GM23338 (cell line): ENCODE measurements at regions not wholly inside any gene's neighbourhood (a gene's known extent, or its start where the extent isn't known, plus 50 kb on each side); places are given as distances from the start of the nearest gene placed in this dataset.

Source experiments
- ATAC-seq: fragments of 200-7000 bp; cut with Tn5 transposase; 3 replicates; pipeline ENCODE4 v1.9.1; 2020
- DNase-seq: peaks from one replicate; pipeline ENCODE4 v3.0.0-alpha.2; 2015; ENCODE audit warnings: low spot score
- H2AFZ ChIP-seq: fragments of 200-600 bp; sonication (generic); 2 replicates; pipeline ENCODE4 v1.8.0; 2016; ENCODE audit warnings: antibody characterized with exemption, mild to moderate bottlenecking, moderate library complexity
- H3F3A ChIP-seq: fragments of 200-600 bp; sonication (generic); replicated peaks from 2 replicates; pipeline ENCODE4 v1.8.0; 2017; ENCODE audit warnings: antibody characterized with exemption, mixed run types, low read depth
- H3K27ac ChIP-seq: fragments of 200-600 bp; sonication (generic); 2 replicates; pipeline ENCODE4 v1.6.1; 2016; ENCODE audit warnings: low read depth
- H3K27me3 ChIP-seq: fragments of 200-600 bp; sonication (generic); 2 replicates; pipeline ENCODE4 v1.8.0; 2016; ENCODE audit warnings: mild to moderate bottlenecking, mixed run types, moderate library complexity; ENCODE audit not compliant: insufficient read depth
- H3K36me3 ChIP-seq: fragments of 200-600 bp; sonication (generic); 2 replicates; pipeline ENCODE4 v1.8.0; 2016; ENCODE audit warnings: mild to moderate bottlenecking; ENCODE audit not compliant: insufficient read depth
- H3K4me1 ChIP-seq: fragments of 200-600 bp; sonication (generic); 2 replicates; pipeline ENCODE4 v1.8.0; 2016; ENCODE audit warnings: mild to moderate bottlenecking, moderate library complexity; ENCODE audit not compliant: insufficient read depth
- H3K4me2 ChIP-seq: fragments of 200-600 bp; sonication (generic); 2 replicates; pipeline ENCODE4 v1.7.1; 2017; ENCODE audit warnings: mixed run types
- H3K4me3 ChIP-seq: fragments of 200-600 bp; sonication (generic); 2 replicates; pipeline ENCODE4 v1.6.1; 2016; ENCODE audit warnings: mixed run types
- H3K79me2 ChIP-seq: fragments of 200-600 bp; sonication (generic); replicated peaks from 2 replicates; pipeline ENCODE4 v1.8.0; 2017; ENCODE audit warnings: mild to moderate bottlenecking; ENCODE audit not compliant: insufficient read depth
- H3K9me2 ChIP-seq: fragments of 200-600 bp; sonication (generic); 2 replicates; pipeline ENCODE4 v1.8.0; 2017; ENCODE audit not compliant: insufficient read depth
- H4K20me1 ChIP-seq: fragments of 200-600 bp; sonication (generic); replicated peaks from 2 replicates; pipeline ENCODE4 v1.8.0; 2017; ENCODE audit warnings: mild to moderate bottlenecking; ENCODE audit not compliant: insufficient read depth
- H3K27ac Mint-ChIP-seq: 2 replicates; pipeline ENCODE4 v1.8.0; 2020; ENCODE audit warnings: inconsistent platforms, mild to moderate bottlenecking, moderate library complexity, mixed read lengths
- H3K27me3 Mint-ChIP-seq: 3 replicates; pipeline ENCODE4 v1.8.0; 2022; ENCODE audit warnings: low read depth, mild to moderate bottlenecking, moderate library complexity, mixed read lengths, inconsistent platforms; ENCODE audit not compliant: insufficient read depth, poor library complexity
- H3K36me3 Mint-ChIP-seq: 3 replicates; pipeline ENCODE4 v1.8.0; 2021; ENCODE audit warnings: low read depth, mild to moderate bottlenecking, inconsistent platforms, moderate library complexity, mixed read lengths
- H3K4me1 Mint-ChIP-seq: 3 replicates; pipeline ENCODE4 v1.8.0; 2020; ENCODE audit warnings: mild to moderate bottlenecking, inconsistent platforms, mixed read lengths
- H3K4me3 Mint-ChIP-seq: 3 replicates; pipeline ENCODE4 v1.8.0; 2021; ENCODE audit warnings: moderate library complexity, mild to moderate bottlenecking, inconsistent platforms, mixed read lengths
- H3K9me3 Mint-ChIP-seq: 3 replicates; pipeline ENCODE4 v1.8.0; 2020; ENCODE audit warnings: moderate library complexity, mild to moderate bottlenecking, inconsistent platforms, mixed read lengths
- CREB1 ChIP-seq: fragments of 250-450 bp; sonication (Bioruptor Pico); IDR thresholded peaks from 2 replicates; pipeline ENCODE4 v1.5.0; 2020; ENCODE audit warnings: low read depth, mild to moderate bottlenecking, moderate library complexity
- EZH2phosphoT487 ChIP-seq: fragments of 200-600 bp; sonication (generic); IDR thresholded peaks from one replicate; pipeline ENCODE4 v1.8.1; 2018; ENCODE audit warnings: antibody characterized with exemption; ENCODE audit not compliant: unreplicated experiment
- JUNB ChIP-seq: IDR thresholded peaks from one replicate; pipeline ENCODE4 v1.6.1; 2016; ENCODE audit warnings: antibody characterized with exemption; ENCODE audit not compliant: unreplicated experiment
- NANOG ChIP-seq: IDR thresholded peaks from 2 replicates; pipeline ENCODE4 v1.6.1; 2016; ENCODE audit warnings: antibody characterized with exemption, borderline replicate concordance
- POLR2AphosphoS5 ChIP-seq: IDR thresholded peaks from 2 replicates; pipeline ENCODE4 v1.6.1; 2016; ENCODE audit warnings: antibody characterized with exemption, low read depth
- STAT1 ChIP-seq: IDR thresholded peaks from one replicate; pipeline ENCODE4 v1.6.1; 2016; ENCODE audit warnings: antibody characterized with exemption; ENCODE audit not compliant: unreplicated experiment
- ZNF114 ChIP-seq: fragments of 250-450 bp; sonication (Bioruptor Pico); IDR thresholded peaks from 2 replicates; pipeline ENCODE4 v1.5.0; 2020; ENCODE audit warnings: mild to moderate bottlenecking, moderate library complexity
- TF ChIP-seq, protein P1 (sequence below), 2 experiments: fragments of 200-600 bp in 1 of 2; sonication (generic) in 1 of 2; conservative IDR thresholded peaks; 2 replicates each; pipeline versions ENCODE4 v1.5.1 to v1.6.1; 2016 to 2017; ENCODE audit warnings: antibody characterized with exemption in 2 of 2, low read depth in 2 of 2, mild to moderate bottlenecking in 2 of 2, moderate library complexity in 1 of 2
- TF ChIP-seq, protein P2 (sequence below): fragments of 250-450 bp; sonication (Bioruptor Pico); IDR thresholded peaks from 2 replicates; pipeline ENCODE4 v1.5.0; 2020; ENCODE audit warnings: mild to moderate bottlenecking, moderate library complexity
- TF ChIP-seq, protein P3 (sequence below): IDR thresholded peaks from 2 replicates; pipeline ENCODE4 v1.6.1; 2016; ENCODE audit warnings: antibody characterized with exemption

DNA sequence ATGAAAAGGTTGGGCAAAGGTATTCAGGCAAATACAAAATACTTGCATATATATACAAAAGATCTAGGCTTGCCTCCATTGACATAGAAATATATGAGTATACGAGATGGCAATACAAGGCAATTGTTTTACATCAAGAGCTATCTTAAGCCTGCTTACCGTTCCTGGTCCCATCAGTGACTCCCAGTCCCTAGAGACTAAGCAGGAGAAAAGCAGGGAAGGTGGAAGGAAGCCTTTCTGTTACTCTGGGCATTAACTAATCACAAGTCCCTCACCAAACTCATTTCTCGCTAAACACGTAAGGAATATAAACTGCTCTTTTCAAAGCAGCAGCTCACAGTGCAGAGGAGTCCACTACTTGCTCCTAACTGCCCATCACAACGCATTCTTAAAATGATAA lies 125.2 kb downstream of the ZNF608 start:
- no peaks in the 10 kb centered on the region for H3K4me1 ChIP-seq
- no peaks in the 10 kb centered on the region for H3K27me3 ChIP-seq
- H3K36me3 ChIP-seq = no peaks in the 10 kb centered on the region
- no peak overlapping the region for H3K27ac ChIP-seq
- no peak overlapping the region for H3K4me2 ChIP-seq
- H3K9me2 ChIP-seq = no peaks in the 10 kb centered on the region
- no peaks in the 10 kb centered on the region; the same call in 2 of the 3 replicates for H3K9me3 Mint-ChIP-seq
- H3K27me3 Mint-ChIP-seq = no peaks in the 10 kb centered on the region
- H4K20me1 ChIP-seq = no peaks in the 10 kb centered on the region
- no peak for DNase-seq
- no peak overlapping the region for H2AFZ ChIP-seq
- peaks cover 9% of the 10 kb centered on the region; the same call in 1 of the 3 replicates for H3K4me1 Mint-ChIP-seq
- no peaks in the 10 kb centered on the region for H3F3A ChIP-seq
- no peak; the same call in 2 of the 3 replicates for ATAC-seq
- no peak overlapping the region for H3K4me3 Mint-ChIP-seq
- TF ChIP-seq POLR2AphosphoS5 (no peak), NANOG (no peak), ZNF114 (CRISPR knock-in tag) (no peak), JUNB (no peak), EZH2phosphoT487 (no peak), STAT1 (no peak), CREB1 (CRISPR knock-in tag) (no peak)
- TF ChIP-seq, protein P1, sequence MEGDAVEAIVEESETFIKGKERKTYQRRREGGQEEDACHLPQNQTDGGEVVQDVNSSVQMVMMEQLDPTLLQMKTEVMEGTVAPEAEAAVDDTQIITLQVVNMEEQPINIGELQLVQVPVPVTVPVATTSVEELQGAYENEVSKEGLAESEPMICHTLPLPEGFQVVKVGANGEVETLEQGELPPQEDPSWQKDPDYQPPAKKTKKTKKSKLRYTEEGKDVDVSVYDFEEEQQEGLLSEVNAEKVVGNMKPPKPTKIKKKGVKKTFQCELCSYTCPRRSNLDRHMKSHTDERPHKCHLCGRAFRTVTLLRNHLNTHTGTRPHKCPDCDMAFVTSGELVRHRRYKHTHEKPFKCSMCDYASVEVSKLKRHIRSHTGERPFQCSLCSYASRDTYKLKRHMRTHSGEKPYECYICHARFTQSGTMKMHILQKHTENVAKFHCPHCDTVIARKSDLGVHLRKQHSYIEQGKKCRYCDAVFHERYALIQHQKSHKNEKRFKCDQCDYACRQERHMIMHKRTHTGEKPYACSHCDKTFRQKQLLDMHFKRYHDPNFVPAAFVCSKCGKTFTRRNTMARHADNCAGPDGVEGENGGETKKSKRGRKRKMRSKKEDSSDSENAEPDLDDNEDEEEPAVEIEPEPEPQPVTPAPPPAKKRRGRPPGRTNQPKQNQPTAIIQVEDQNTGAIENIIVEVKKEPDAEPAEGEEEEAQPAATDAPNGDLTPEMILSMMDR (conservative IDR thresholded peaks at IDR 0.05; ENCODE audit: low read depth in 2 of 2) = no peak
- TF ChIP-seq, protein P2, sequence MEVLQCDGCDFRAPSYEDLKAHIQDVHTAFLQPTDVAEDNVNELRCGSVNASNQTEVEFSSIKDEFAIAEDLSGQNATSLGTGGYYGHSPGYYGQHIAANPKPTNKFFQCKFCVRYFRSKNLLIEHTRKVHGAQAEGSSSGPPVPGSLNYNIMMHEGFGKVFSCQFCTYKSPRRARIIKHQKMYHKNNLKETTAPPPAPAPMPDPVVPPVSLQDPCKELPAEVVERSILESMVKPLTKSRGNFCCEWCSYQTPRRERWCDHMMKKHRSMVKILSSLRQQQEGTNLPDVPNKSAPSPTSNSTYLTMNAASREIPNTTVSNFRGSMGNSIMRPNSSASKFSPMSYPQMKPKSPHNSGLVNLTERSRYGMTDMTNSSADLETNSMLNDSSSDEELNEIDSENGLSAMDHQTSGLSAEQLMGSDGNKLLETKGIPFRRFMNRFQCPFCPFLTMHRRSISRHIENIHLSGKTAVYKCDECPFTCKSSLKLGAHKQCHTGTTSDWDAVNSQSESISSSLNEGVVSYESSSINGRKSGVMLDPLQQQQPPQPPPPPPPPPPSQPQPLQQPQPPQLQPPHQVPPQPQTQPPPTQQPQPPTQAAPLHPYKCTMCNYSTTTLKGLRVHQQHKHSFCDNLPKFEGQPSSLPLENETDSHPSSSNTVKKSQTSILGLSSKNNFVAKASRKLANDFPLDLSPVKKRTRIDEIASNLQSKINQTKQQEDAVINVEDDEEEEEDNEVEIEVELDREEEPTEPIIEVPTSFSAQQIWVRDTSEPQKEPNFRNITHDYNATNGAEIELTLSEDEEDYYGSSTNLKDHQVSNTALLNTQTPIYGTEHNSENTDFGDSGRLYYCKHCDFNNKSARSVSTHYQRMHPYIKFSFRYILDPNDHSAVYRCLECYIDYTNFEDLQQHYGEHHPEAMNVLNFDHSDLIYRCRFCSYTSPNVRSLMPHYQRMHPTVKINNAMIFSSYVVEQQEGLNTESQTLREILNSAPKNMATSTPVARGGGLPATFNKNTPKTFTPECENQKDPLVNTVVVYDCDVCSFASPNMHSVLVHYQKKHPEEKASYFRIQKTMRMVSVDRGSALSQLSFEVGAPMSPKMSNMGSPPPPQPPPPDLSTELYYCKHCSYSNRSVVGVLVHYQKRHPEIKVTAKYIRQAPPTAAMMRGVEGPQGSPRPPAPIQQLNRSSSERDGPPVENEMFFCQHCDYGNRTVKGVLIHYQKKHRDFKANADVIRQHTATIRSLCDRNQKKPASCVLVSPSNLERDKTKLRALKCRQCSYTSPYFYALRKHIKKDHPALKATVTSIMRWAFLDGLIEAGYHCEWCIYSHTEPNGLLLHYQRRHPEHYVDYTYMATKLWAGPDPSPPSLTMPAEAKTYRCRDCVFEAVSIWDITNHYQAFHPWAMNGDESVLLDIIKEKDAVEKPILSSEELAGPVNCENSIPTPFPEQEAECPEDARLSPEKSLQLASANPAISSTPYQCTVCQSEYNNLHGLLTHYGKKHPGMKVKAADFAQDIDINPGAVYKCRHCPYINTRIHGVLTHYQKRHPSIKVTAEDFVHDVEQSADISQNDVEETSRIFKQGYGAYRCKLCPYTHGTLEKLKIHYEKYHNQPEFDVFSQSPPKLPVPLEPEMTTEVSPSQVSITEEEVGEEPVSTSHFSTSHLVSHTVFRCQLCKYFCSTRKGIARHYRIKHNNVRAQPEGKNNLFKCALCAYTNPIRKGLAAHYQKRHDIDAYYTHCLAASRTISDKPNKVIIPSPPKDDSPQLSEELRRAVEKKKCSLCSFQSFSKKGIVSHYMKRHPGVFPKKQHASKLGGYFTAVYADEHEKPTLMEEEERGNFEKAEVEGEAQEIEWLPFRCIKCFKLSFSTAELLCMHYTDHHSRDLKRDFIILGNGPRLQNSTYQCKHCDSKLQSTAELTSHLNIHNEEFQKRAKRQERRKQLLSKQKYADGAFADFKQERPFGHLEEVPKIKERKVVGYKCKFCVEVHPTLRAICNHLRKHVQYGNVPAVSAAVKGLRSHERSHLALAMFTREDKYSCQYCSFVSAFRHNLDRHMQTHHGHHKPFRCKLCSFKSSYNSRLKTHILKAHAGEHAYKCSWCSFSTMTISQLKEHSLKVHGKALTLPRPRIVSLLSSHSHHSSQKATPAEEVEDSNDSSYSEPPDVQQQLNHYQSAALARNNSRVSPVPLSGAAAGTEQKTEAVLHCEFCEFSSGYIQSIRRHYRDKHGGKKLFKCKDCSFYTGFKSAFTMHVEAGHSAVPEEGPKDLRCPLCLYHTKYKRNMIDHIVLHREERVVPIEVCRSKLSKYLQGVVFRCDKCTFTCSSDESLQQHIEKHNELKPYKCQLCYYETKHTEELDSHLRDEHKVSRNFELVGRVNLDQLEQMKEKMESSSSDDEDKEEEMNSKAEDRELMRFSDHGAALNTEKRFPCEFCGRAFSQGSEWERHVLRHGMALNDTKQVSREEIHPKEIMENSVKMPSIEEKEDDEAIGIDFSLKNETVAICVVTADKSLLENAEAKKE (CRISPR knock-in tag) = no peak
- TF ChIP-seq, protein P3, sequence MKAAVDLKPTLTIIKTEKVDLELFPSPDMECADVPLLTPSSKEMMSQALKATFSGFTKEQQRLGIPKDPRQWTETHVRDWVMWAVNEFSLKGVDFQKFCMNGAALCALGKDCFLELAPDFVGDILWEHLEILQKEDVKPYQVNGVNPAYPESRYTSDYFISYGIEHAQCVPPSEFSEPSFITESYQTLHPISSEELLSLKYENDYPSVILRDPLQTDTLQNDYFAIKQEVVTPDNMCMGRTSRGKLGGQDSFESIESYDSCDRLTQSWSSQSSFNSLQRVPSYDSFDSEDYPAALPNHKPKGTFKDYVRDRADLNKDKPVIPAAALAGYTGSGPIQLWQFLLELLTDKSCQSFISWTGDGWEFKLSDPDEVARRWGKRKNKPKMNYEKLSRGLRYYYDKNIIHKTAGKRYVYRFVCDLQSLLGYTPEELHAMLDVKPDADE = no peak
- no peak overlapping the region for H3K27ac Mint-ChIP-seq
- peaks cover 4% of the 10 kb centered on the region; the same call in 2 of the 3 replicates for H3K36me3 Mint-ChIP-seq
- H3K4me3 ChIP-seq = no peak overlapping the region
- no peaks in the 10 kb centered on the region for H3K79me2 ChIP-seq
